HL-60 (cell line): ENCODE measurements at regions not wholly inside any gene's neighbourhood (a gene's known extent, or its start where the extent isn't known, plus 50 kb on each side); places are given as distances from the start of the nearest gene placed in this dataset.

Experiments
- CTCF ChIP-seq: IDR thresholded peaks from one replicate; pipeline ENCODE4 v1.5.1; 2011; ENCODE audit warnings: low read length, control low read depth, inconsistent platforms; ENCODE audit not compliant: insufficient read depth
- GABPA ChIP-seq: IDR thresholded peaks from 2 replicates; pipeline ENCODE4 v1.6.1; 2012; ENCODE audit warnings: low read depth
- POLR2AphosphoS5 ChIP-seq: IDR thresholded peaks from 2 replicates; pipeline ENCODE4 v1.6.1; 2012; ENCODE audit warnings: low read depth

DNA sequence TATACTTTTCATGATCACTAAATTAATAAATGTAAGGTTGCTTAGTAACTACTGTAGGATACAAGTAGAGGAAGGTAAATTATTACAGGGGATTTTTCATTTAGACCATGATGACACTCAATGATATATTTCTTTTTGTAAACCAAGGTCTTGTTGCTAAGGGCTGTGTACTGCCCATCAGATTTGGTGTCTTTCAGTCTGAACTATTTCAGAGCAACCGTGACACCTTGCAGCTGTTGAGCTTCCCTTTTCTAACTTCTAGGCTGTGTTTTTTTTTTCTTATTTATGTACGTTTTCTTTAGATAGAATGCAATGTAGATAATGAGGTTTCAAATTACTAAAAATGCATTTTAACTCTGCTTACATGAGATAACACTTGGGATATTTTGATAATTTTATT, 292.0 kb upstream of the MBL2 start:
- TF ChIP-seq CTCF (no peak), POLR2AphosphoS5 (no peak), GABPA (no peak)
